Body of pancreas (tissue), 4 donors: ENCODE measurements at regions not wholly inside any gene's neighbourhood (a gene's known extent, or its start where the extent isn't known, plus 50 kb on each side); places are given as distances from the start of the nearest gene placed in this dataset.

ENCODE experiments used
- POLR2A ChIP-seq, 3 donors: fragments of 450-650 bp; IDR thresholded peaks; one replicate each; pipeline ENCODE4 v1.6.1; 2016; ENCODE audit warnings: antibody characterized with exemption in 3 of 3, mild to moderate bottlenecking in 2 of 3
- TF ChIP-seq, protein P1 (sequence below), 7 experiments: fragments of 450-650 bp in 4 of 7; fragments of 200-600 bp in 3 of 7; sonication (generic) in 3 of 7; IDR thresholded peaks; one replicate each; pipeline ENCODE4 v1.5.1; 2016 to 2019; ENCODE audit warnings: antibody characterized with exemption in 7 of 7

DNA sequence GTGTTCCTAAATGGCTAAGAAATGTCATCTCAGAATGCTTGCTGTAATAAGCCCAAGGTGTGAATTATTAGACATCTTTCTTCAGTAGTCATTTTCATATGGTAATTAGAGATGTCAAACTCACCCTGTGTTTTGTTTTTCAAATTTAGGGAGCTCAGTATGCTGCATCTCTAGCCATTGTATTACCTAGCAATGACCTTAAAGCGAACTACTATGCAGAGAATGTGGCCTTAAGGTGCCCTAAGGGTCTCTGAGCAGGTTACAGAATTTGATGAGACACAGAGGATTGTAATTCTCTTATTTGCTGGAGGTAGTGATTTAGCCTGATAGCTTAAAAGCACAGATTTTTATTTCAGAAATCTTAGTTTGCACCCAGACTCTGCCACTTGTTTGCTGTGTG, 1052.6 kb upstream of the DDX18 start:
- TF ChIP-seq, protein P1, sequence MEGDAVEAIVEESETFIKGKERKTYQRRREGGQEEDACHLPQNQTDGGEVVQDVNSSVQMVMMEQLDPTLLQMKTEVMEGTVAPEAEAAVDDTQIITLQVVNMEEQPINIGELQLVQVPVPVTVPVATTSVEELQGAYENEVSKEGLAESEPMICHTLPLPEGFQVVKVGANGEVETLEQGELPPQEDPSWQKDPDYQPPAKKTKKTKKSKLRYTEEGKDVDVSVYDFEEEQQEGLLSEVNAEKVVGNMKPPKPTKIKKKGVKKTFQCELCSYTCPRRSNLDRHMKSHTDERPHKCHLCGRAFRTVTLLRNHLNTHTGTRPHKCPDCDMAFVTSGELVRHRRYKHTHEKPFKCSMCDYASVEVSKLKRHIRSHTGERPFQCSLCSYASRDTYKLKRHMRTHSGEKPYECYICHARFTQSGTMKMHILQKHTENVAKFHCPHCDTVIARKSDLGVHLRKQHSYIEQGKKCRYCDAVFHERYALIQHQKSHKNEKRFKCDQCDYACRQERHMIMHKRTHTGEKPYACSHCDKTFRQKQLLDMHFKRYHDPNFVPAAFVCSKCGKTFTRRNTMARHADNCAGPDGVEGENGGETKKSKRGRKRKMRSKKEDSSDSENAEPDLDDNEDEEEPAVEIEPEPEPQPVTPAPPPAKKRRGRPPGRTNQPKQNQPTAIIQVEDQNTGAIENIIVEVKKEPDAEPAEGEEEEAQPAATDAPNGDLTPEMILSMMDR (IDR thresholded peaks at IDR 0.05), result no peak
- TF ChIP-seq POLR2A (IDR thresholded peaks at IDR 0.05), result no peak
